Umbilical cord (tissue), 1 donor: ENCODE measurements at regions not wholly inside any gene's neighbourhood (a gene's known extent, or its start where the extent isn't known, plus 50 kb on each side); places are given as distances from the start of the nearest gene placed in this dataset.
"Not testable (repeated sequence)": the region's sequence is repeated elsewhere in the genome, so short reads cannot be mapped to it uniquely, and the experiment has no call there.

Experiments used
- DNase-seq: peaks from one replicate; pipeline ENCODE4 v3.0.0-alpha.2; 2015; ENCODE audit warnings: low spot score

DNA sequence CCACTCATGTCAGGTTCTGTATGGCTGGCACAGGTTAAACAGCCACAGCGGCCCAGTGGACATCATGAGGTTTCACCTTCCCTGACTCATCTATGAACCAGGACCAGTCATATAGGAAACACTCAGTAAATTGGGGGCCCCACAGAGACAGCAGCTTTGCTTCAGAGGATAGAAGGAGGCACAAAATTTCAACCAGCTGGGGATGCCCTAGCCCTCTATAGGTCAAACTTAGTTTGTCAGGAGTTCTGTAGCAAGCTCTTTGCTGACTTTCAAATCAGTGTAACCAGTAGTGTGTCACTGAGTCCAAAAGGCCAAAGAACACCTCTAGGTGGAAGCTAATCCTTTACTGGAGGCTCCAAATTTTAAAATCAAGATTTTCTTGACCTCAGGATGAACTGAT, 4157.8 kb upstream of the TPTE start:
- DNase-seq = not testable (repeated sequence)

- DNase-seq = peak; percentile 61
These were observed 4152.6 kb upstream of the TPTE start for GRCh38 chr21:6368824-6369223.

DNA sequence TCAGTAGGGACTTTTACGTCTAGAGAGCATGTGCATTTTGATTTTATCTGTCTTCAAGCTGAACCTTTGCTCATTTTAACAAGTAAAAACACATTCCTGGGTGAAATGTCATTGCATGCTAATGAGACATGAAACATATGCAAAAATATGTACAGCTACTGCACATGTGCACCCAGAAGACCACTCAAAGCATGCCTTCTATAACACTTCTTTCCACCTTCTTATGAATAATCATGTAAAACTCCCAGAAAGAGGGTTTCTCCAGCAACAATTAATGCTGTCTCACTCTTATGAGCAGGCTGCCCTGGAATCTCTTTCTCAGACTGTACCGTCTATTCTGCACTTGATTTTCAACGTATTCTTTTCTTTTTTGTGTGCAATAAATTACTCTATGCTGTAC, 4148.1 kb upstream of the TPTE start:
- DNase-seq = not testable (repeated sequence)

DNA sequence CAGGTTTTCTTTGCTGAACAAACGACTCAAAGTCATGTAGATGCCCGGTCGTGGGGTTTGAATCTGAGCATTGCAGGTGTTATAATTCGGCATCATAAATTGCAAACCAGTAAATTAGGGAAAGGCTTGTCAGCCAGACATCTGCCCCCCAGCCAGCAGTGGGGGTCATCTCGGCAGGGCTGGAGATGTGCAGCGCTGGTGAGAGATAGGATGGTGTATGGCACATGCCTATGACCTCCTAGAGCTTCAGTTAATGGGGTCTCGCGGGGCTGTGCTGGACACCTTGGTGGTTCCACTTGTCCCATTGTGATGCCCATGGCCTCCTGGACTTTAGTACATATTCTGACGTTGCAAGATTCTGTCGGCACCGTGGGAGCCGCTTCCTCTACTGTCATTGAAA, 4147.2 kb upstream of the TPTE start:
- DNase-seq = peak; percentile 13

DNA sequence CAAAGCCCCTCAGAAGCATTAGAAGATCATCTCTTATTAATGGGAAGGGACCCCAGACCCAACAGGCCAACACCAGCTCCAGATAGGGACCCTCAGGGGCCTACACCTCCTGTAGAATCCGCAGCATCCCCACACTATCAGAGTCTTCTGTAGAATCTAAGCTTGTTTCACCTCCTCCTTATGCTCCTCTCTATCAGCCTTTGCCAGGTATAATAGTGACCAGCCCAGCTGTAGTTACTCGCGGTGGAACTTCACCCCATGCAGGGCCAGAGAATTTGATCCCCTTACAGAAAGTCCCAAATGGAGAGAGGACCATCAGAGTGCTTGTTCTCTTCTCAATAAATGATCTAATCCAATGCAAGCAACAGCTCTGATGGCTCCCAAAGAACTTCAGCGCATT, 4146.5 kb upstream of the TPTE start:
- DNase-seq = peak; percentile 9

GRCh38 chr21:6375776-6376175, 4145.6 kb upstream of the TPTE start:
- not testable (repeated sequence) for DNase-seq

GRCh38 chr21:6376321-6377070, 4144.9 kb upstream of the TPTE start:
- DNase-seq = not testable (repeated sequence)
